ENCODE measurements at regions not wholly inside any gene's neighbourhood (a gene's known extent, or its start where the extent isn't known, plus 50 kb on each side); places are given as distances from the start of the nearest gene placed in this dataset.

DNA sequence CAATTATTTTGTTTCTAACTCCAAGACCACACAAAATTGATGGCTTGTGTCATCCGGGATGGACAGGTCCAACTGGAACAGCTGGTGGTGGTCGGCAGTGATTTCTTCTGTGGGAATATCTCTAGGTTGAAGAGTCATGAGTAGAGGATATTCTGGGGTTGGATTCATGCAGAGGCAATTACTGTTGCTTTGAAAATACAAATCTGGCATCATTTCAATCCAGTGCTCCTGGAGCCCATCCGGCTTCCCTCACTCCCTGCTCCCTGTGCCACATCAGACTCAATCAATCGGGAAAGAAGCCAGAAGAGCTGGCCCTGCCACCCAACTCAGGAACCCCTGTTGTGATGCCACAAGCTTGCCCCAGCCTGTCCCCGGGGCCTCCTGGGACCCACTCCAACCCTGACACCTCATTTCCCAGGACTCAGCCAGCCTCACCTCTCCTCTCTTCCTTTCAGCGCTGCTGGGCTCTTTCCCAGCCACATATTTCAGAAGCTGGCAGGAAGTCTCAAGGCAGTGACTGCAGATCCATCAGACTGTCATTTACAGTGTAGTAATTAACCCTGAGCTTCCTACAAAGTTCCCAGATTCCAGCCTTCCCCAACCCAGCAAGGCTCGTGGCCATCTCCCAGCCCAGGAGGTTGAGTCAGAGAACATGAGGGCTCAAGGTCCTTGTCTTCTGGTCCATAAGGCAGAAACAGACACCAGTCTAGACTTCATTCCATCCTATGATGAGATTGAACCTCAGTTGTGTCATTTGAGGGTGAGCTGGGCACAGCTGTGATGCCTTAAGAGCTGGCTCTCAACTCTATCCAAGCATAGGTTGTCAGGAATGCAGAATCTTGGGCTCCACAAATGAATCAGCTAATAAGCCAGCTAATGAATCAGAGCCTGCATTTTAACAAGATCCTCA is 114.0 kb downstream of the FAM174B start:
- H3K27me3 Mint-ChIP-seq (ENCODE audit: insufficient read depth, low read depth, poor library complexity): peaks cover 3% of the 10 kb centered on the region
- Histone ChIP-seq H3K36me3 (ENCODE audit: insufficient read depth) (no peaks in the 10 kb centered on the region), H4K20me1 (replicated peaks; ENCODE audit: insufficient read depth) (no peaks in the 10 kb centered on the region), H3K4me1 (ENCODE audit: insufficient read depth) (no peaks in the 10 kb centered on the region), H3K27me3 (ENCODE audit: insufficient read depth) (no peaks in the 10 kb centered on the region), H3K4me3 (no peak overlapping the region), H3K9me2 (ENCODE audit: insufficient read depth) (peaks cover 9% of the 10 kb centered on the region; the same call in 1 of the 2 replicates), H2AFZ (no peak overlapping the region), H3K79me2 (replicated peaks; ENCODE audit: insufficient read depth) (no peaks in the 10 kb centered on the region), H3K4me2 (no peak overlapping the region), H3K27ac (ENCODE audit: low read depth) (no peak overlapping the region), H3F3A (replicated peaks; ENCODE audit: low read depth) (no peaks in the 10 kb centered on the region)
- peaks cover 8% of the 10 kb centered on the region; the same call in 2 of the 3 replicates for H3K36me3 Mint-ChIP-seq (ENCODE audit: low read depth)
- TF ChIP-seq, protein P1, sequence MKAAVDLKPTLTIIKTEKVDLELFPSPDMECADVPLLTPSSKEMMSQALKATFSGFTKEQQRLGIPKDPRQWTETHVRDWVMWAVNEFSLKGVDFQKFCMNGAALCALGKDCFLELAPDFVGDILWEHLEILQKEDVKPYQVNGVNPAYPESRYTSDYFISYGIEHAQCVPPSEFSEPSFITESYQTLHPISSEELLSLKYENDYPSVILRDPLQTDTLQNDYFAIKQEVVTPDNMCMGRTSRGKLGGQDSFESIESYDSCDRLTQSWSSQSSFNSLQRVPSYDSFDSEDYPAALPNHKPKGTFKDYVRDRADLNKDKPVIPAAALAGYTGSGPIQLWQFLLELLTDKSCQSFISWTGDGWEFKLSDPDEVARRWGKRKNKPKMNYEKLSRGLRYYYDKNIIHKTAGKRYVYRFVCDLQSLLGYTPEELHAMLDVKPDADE (IDR thresholded peaks at IDR 0.05): no peak
- TF ChIP-seq EZH2 (IDR thresholded peaks at IDR 0.05; ENCODE audit: low read depth, unreplicated experiment): no peak
- TF ChIP-seq, protein P2, sequence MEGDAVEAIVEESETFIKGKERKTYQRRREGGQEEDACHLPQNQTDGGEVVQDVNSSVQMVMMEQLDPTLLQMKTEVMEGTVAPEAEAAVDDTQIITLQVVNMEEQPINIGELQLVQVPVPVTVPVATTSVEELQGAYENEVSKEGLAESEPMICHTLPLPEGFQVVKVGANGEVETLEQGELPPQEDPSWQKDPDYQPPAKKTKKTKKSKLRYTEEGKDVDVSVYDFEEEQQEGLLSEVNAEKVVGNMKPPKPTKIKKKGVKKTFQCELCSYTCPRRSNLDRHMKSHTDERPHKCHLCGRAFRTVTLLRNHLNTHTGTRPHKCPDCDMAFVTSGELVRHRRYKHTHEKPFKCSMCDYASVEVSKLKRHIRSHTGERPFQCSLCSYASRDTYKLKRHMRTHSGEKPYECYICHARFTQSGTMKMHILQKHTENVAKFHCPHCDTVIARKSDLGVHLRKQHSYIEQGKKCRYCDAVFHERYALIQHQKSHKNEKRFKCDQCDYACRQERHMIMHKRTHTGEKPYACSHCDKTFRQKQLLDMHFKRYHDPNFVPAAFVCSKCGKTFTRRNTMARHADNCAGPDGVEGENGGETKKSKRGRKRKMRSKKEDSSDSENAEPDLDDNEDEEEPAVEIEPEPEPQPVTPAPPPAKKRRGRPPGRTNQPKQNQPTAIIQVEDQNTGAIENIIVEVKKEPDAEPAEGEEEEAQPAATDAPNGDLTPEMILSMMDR (conservative IDR thresholded peaks at IDR 0.05; ENCODE audit: low read depth in 2 of 2): no peak
- no peak for TF ChIP-seq EZH2phosphoT487 (IDR thresholded peaks at IDR 0.05; ENCODE audit: unreplicated experiment)
- no peak for TF ChIP-seq POLR2AphosphoS5 (IDR thresholded peaks at IDR 0.05; ENCODE audit: low read depth)
- no peak for TF ChIP-seq STAT1 (IDR thresholded peaks at IDR 0.05; ENCODE audit: unreplicated experiment)
- TF ChIP-seq NANOG (IDR thresholded peaks at IDR 0.05; ENCODE audit: borderline replicate concordance): no peak
- TF ChIP-seq ZNF114 (CRISPR knock-in tag; IDR thresholded peaks at IDR 0.05): no peak
- TF ChIP-seq, protein P3, sequence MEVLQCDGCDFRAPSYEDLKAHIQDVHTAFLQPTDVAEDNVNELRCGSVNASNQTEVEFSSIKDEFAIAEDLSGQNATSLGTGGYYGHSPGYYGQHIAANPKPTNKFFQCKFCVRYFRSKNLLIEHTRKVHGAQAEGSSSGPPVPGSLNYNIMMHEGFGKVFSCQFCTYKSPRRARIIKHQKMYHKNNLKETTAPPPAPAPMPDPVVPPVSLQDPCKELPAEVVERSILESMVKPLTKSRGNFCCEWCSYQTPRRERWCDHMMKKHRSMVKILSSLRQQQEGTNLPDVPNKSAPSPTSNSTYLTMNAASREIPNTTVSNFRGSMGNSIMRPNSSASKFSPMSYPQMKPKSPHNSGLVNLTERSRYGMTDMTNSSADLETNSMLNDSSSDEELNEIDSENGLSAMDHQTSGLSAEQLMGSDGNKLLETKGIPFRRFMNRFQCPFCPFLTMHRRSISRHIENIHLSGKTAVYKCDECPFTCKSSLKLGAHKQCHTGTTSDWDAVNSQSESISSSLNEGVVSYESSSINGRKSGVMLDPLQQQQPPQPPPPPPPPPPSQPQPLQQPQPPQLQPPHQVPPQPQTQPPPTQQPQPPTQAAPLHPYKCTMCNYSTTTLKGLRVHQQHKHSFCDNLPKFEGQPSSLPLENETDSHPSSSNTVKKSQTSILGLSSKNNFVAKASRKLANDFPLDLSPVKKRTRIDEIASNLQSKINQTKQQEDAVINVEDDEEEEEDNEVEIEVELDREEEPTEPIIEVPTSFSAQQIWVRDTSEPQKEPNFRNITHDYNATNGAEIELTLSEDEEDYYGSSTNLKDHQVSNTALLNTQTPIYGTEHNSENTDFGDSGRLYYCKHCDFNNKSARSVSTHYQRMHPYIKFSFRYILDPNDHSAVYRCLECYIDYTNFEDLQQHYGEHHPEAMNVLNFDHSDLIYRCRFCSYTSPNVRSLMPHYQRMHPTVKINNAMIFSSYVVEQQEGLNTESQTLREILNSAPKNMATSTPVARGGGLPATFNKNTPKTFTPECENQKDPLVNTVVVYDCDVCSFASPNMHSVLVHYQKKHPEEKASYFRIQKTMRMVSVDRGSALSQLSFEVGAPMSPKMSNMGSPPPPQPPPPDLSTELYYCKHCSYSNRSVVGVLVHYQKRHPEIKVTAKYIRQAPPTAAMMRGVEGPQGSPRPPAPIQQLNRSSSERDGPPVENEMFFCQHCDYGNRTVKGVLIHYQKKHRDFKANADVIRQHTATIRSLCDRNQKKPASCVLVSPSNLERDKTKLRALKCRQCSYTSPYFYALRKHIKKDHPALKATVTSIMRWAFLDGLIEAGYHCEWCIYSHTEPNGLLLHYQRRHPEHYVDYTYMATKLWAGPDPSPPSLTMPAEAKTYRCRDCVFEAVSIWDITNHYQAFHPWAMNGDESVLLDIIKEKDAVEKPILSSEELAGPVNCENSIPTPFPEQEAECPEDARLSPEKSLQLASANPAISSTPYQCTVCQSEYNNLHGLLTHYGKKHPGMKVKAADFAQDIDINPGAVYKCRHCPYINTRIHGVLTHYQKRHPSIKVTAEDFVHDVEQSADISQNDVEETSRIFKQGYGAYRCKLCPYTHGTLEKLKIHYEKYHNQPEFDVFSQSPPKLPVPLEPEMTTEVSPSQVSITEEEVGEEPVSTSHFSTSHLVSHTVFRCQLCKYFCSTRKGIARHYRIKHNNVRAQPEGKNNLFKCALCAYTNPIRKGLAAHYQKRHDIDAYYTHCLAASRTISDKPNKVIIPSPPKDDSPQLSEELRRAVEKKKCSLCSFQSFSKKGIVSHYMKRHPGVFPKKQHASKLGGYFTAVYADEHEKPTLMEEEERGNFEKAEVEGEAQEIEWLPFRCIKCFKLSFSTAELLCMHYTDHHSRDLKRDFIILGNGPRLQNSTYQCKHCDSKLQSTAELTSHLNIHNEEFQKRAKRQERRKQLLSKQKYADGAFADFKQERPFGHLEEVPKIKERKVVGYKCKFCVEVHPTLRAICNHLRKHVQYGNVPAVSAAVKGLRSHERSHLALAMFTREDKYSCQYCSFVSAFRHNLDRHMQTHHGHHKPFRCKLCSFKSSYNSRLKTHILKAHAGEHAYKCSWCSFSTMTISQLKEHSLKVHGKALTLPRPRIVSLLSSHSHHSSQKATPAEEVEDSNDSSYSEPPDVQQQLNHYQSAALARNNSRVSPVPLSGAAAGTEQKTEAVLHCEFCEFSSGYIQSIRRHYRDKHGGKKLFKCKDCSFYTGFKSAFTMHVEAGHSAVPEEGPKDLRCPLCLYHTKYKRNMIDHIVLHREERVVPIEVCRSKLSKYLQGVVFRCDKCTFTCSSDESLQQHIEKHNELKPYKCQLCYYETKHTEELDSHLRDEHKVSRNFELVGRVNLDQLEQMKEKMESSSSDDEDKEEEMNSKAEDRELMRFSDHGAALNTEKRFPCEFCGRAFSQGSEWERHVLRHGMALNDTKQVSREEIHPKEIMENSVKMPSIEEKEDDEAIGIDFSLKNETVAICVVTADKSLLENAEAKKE (CRISPR knock-in tag; IDR thresholded peaks at IDR 0.05): no peak
- TF ChIP-seq CREB1 (CRISPR knock-in tag; IDR thresholded peaks at IDR 0.05; ENCODE audit: low read depth): no peak
- no peak for TF ChIP-seq ZNF331 (CRISPR knock-in tag; IDR thresholded peaks at IDR 0.05; ENCODE audit: low read depth)
- no peaks in the 10 kb centered on the region for H3K4me1 Mint-ChIP-seq
- H3K4me3 Mint-ChIP-seq: no peak overlapping the region
- no peak for ATAC-seq
- no peak overlapping the region for H3K27ac Mint-ChIP-seq
- no peak for DNase-seq (ENCODE audit: low spot score)
- H3K9me3 Mint-ChIP-seq: peaks cover 12% of the 10 kb centered on the region
